GM19372 (cell line): ENCODE measurements at regions not wholly inside any gene's neighbourhood (a gene's known extent, or its start where the extent isn't known, plus 50 kb on each side); places are given as distances from the start of the nearest gene placed in this dataset.
"Not testable (repeated sequence)": the region's sequence is repeated elsewhere in the genome, so short reads cannot be mapped to it uniquely, and the experiment has no call there.

Experiments used
- ATAC-seq: cut with Tn5 transposase; IDR thresholded peaks from one replicate; pipeline ENCODE4 v1.9.1; 2021; ENCODE audit warnings: mild to moderate bottlenecking, low read depth, moderate library complexity; ENCODE audit not compliant: unreplicated experiment

GRCh38 chr6:68082086-68082485, 553.0 kb upstream of the ADGRB3 start:
- no peak for ATAC-seq

- ATAC-seq: no peak
Observed at GRCh38 chr6:68080074-68080473, 555.0 kb upstream of the ADGRB3 start.

GRCh38 chr6:68077661-68078060, 557.4 kb upstream of the ADGRB3 start:
- ATAC-seq: no peak

- no peak for ATAC-seq
Observed at GRCh38 chr6:68071740-68072139, 563.3 kb upstream of the ADGRB3 start.

GRCh38 chr6:68069921-68070710, 565.0 kb upstream of the ADGRB3 start:
- no peak for ATAC-seq

GRCh38 chr6:68059899-68060298, 575.2 kb upstream of the ADGRB3 start:
- no peak for ATAC-seq

- no peak for ATAC-seq
Observed at GRCh38 chr6:68059261-68059660, 575.8 kb upstream of the ADGRB3 start.

GRCh38 chr6:68056596-68056995, 578.5 kb upstream of the ADGRB3 start:
- ATAC-seq: not testable (repeated sequence)

GRCh38 chr6:68054756-68055155, 580.3 kb upstream of the ADGRB3 start:
- no peak for ATAC-seq

GRCh38 chr6:68053805-68054373, 581.2 kb upstream of the ADGRB3 start:
- no peak for ATAC-seq

GRCh38 chr6:68052234-68052633, 582.8 kb upstream of the ADGRB3 start:
- no peak for ATAC-seq

- no peak for ATAC-seq
Observed at GRCh38 chr6:68049562-68049961, 585.5 kb upstream of the ADGRB3 start.

GRCh38 chr6:68046756-68047155, 588.3 kb upstream of the ADGRB3 start:
- no peak for ATAC-seq

GRCh38 chr6:68046302-68046701, 588.8 kb upstream of the ADGRB3 start:
- no peak for ATAC-seq

- ATAC-seq: no peak
Observed at GRCh38 chr6:68045193-68045592, 589.9 kb upstream of the ADGRB3 start.

GRCh38 chr6:68044264-68044663, 590.8 kb upstream of the ADGRB3 start:
- no peak for ATAC-seq

GRCh38 chr6:68043122-68043398, 592.0 kb upstream of the ADGRB3 start:
- no peak for ATAC-seq

- no peak for ATAC-seq
Observed at GRCh38 chr6:68042339-68043121, 592.6 kb upstream of the ADGRB3 start.

GRCh38 chr6:68040780-68041179, 594.3 kb upstream of the ADGRB3 start:
- no peak for ATAC-seq

- no peak for ATAC-seq
Observed at GRCh38 chr6:68040312-68040778, 594.7 kb upstream of the ADGRB3 start.

GRCh38 chr6:68039641-68040311, 595.3 kb upstream of the ADGRB3 start:
- no peak for ATAC-seq
